GM18502 (cell line): ENCODE measurements at regions not wholly inside any gene's neighbourhood (a gene's known extent, or its start where the extent isn't known, plus 50 kb on each side); places are given as distances from the start of the nearest gene placed in this dataset.
"Not testable (repeated sequence)": the region's sequence is repeated elsewhere in the genome, so short reads cannot be mapped to it uniquely, and the experiment has no call there.

Experiments used
- ATAC-seq: cut with Tn5 transposase; IDR thresholded peaks from one replicate; pipeline ENCODE4 v1.9.1; 2021; ENCODE audit warnings: mild to moderate bottlenecking; ENCODE audit not compliant: unreplicated experiment, poor library complexity

DNA sequence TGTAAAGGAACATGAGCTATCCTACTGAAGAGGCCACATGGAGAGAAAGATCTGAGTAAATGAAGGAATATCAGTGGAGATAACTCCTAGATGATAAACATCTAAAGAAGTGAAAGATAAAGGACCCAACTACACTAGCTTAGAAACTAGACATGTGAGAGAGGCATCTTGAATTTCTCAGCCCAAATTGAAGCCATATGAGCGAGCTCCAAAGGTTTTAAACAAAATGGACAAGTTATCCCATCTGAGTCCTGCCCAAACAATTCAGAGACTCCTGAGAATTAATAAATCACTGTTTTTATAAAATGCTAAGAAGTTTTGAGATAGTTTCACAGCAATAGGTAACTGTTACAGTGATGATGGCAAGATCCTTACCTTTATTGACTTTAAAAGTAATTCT, 438.9 kb downstream of the NAV3 start:
- no peak for ATAC-seq

DNA sequence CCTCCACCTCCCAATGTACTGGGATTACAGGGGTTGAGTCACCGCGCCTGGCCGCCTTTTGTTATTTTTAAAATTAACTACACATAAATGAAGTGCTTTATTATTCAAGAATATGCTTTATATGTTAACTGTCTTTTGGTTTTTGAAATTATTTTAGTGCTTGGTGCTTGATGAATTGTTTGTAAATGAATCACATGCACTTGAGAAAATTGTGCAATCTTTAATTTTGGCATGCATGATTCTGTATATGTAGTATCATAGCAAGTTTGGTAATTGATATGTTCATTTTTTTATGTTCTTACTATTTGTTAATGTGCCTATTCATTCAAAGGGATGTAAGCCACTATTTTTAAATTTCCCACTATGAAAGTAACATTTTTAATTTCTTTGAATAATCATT, 440.9 kb downstream of the NAV3 start:
- no peak for ATAC-seq

DNA sequence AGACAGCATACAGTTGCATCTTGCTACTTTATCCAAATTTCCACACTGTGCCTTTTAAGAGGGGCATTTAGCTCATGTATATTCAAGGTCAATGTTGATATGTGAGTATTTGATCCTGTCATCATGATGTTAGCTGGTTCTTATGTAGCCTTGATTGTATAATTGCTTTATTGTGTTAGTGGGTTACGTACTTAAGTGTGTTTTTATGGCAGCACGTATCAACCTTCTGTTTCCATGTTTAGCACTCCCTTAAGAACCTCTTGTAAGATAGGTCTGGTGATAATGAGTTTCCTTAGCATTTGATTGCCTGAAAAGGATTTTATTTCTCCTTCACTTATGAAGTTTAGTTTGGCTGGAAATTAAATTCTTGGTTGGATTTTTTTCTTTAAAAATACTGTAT, 445.2 kb downstream of the NAV3 start:
- ATAC-seq, result no peak

DNA sequence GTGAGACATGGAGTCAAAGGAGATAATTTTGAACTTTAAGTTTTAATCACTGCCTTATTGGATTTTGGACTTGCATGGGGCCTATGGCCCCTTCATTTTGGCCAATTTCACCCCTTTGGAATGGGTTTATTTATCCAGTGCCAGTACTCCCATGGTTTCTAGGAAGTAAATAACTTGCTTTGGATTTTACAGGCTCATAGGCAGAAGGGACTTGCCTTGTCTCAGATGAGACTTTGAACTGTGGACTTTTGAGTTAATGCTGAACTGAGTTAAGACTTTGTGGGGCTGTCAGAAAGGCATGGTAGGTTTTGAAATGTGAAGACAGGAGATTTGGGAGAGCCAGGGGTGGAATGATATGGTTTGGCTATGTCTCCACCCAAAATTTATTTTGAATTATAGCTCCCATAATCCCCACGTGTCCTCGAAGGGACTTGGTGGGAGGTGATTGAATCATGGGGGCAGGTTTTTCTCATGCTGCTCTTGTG, 448.1 kb downstream of the NAV3 start:
- ATAC-seq, result no peak

DNA sequence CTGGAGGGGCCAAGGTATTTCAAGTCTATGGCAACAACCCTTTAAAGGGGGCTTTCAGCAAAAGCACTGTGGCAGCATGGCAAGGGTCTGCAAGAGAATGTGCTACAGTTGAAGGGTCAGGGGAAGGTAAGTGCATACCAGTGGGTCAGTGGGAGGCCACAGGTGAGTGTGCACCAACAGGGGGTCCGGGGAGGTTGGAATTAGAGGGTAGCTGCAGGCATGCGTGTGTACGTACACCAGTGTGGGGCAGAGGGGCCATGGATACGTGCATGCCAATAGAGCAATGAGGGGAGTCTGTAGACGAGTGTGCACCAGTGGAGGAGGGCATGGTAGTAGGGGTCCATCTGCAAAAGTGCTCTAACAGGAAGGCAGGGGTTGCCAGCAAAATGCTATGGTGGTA, 448.9 kb downstream of the NAV3 start:
- no peak for ATAC-seq

DNA sequence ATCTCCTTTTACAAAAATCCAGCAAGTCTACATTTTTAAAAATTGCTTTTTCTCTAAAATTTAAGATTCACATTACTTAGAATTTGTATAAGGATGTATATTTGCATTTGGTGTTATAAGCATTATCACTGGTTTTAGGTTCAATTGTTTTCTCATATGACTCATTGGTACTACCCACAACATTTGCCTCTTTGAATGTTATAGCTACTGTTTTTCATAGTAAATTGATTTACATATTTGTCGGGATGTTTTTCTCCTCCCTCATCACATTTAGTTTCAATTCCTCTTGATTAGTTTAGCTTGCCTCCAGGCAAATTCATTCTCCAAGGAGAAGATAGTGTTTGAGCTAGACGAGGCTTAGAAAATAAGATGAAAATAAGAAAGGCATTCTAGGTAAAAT, 450.4 kb downstream of the NAV3 start:
- peak; percentile 55 for ATAC-seq

DNA sequence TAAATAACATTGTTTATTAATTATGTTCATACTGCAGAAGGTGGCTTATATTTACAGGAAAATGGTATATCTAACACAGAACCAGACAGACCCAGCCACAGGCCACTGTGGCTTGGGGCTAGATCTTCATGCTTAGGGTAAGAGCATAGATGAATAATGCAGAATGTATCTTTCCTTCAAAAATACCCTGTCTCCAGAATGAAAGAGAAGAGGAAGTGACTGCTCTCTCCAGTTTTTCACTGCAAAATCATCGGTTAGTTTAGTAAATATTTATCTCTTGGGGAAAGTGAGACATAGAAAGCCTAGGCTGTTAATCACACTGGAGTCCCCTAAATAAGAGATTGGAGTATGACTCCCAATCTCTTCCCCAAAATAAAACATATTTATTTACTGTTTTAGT, 453.7 kb downstream of the NAV3 start:
- ATAC-seq, result no peak

DNA sequence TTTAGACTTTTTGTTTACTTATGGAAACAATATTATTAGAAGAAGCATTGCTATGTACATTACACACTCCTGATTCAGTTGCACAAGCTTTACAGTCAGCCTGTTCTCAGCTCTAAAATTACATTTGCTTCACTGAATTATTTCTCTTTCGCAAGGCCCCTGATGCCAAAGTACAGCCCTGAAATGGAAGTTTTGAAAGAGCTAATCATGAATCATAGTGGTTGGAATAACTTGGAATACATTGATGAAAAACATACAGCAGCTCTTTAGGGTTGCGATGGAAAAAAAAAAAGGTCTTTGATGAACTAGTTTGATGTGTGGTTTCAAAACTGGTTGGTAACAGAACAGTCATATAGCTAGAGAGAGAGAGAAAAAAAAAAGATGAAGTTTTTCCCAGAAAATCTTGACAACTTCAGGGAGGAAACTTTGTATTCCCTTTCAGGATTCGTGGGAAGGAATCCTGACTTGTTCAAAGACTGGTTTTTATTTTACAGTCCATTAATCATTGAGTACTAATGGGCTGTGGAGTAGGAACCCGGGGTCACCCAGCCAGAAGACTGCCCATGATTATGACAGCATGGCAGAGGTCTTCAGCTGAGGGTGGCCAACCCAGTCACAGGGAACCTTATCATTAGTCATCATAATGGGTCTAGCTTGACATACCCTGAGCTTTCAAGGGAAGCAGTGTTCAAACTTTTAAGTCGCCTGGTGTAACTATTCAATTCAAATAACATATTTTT, 460.1 kb downstream of the NAV3 start:
- no peak for ATAC-seq

DNA sequence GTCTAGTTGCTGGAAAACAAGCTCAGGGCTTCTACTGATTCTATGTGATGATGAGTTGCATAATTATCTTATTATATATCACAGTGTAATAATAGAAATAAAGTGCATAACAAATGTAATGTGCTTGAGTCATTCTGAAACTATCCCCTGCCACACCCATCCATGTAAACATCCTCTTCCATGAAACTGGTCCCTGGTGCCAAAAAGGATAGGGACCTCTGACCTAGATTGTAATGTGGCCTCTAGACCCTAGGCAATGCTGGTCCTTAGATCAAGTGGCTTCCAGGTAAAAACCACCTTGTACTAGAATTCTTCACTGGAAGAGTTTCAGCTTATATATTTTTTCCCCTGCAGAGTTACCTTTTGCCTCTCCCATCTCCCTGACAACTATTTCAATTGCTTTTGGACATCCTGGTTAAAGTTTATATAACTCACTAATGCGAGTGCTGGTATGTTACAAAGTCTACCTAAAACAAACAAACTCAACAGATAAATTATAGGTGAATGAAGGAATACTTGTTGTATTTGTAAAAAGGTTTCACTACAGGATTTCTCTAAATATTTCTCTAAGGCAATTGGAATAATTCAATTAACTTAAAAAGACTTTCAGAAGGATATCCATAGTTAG, 462.5 kb downstream of the NAV3 start:
- no peak for ATAC-seq

DNA sequence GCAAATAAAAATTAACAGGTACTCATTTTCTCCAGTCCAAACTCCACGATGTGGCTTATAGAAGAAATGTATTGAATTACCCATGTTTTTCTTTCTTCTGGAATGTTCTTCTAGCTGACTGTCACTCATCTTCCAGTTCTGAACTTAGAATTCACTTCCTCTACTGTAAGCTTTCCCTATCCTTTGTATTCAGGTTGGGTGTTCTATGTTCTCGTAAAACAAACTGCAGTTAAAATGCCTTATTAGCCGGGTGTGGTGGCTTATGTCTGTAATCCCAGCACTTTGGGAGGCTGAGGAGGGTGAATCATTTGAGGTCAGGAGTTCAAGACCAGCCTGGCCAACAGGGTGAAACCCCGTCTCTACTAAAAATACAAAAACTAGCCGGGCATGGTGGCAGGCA, 470.6 kb downstream of the NAV3 start:
- not testable (repeated sequence) for ATAC-seq

DNA sequence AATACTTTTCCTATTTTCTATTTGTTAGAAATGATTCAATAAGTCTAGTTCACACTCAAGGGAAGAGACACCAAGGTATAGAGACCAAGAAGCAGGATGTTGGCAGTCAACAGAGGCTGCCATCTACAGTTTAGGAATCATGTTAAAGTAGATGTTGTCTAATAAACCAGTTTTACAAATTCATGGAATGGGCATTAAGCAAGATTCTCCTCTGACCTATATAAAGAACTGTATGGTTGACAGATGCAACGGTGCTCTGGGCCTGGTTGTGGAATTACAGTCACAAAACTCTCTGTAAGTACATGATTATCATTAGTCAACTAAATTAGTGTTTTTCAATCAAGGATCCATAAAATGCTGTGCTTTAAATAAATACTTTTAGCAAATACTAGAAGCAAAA, 475.1 kb downstream of the NAV3 start:
- no peak for ATAC-seq

DNA sequence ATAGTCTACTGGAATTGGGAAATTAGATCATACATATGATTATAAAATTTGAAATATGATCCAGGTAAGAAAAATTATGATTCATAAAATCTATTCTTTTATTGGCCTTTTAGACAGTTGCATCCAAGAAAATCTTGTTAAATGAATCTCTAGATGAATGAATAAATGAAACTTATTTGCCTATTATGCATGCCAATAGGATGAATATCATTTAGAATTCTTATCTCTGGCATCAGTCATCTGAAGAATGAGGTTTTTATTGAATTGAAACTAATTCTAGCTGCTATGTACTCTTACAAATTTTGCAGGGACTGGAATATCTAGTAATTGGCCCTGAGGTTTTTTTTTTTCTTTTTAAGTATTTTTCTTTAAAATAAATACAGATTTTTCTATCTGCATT, 475.5 kb downstream of the NAV3 start:
- no peak for ATAC-seq

DNA sequence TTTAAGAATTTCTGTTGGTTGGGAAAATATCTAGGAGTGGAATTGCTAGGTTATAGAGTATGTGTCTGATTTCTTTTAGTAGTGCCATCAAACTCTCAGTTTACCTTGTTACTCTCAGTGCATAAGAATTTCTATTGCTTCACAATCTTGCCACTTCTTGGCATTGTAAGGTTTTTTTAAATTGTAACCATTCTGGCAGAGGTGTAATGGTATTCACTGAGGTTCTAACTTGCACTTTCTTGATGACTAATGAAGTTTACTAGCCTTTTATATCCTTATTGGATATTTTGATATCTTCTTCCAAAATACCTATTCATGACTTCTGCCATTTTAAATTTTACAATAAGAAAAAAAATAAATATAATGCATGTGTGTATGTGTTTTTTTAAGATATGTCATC, 478.0 kb downstream of the NAV3 start:
- no peak for ATAC-seq

DNA sequence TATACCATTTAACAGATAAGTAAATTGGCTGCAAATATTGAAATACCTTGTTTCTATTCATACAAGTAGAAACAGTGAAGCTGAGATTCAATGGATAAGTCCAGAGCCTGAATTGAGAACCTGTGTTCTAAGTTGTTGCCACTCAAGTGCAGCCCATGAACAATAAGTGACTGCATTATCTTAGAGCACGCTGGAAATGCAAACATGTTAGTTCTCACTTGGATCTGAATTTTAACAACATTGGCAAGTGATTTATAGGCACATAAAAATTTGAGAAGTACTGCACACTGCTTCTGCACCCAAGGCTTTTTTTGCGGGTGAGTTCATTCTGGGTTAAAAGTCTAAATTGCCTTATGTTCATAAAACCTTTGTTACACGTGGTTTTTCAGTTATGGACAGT, 484.3 kb downstream of the NAV3 start:
- ATAC-seq, result no peak

DNA sequence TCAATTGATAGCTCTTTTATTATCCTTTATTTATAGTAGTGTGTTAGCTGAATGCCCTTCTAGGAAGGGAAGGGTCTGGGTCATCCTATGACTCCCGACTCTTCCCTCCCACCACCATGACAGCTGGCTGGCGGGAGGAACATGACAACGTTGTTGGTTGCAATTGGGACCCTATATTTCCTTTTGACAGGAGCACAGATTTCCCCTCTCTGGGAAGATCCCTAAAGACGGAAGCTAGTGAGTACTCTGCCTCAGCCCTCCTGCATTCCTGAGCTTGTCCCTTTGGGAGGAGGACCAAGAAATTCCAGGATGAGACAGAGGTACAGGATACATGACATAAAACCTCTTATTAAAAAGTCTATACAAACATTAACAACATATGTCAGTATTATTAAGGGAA, 485.4 kb downstream of the NAV3 start:
- no peak for ATAC-seq

DNA sequence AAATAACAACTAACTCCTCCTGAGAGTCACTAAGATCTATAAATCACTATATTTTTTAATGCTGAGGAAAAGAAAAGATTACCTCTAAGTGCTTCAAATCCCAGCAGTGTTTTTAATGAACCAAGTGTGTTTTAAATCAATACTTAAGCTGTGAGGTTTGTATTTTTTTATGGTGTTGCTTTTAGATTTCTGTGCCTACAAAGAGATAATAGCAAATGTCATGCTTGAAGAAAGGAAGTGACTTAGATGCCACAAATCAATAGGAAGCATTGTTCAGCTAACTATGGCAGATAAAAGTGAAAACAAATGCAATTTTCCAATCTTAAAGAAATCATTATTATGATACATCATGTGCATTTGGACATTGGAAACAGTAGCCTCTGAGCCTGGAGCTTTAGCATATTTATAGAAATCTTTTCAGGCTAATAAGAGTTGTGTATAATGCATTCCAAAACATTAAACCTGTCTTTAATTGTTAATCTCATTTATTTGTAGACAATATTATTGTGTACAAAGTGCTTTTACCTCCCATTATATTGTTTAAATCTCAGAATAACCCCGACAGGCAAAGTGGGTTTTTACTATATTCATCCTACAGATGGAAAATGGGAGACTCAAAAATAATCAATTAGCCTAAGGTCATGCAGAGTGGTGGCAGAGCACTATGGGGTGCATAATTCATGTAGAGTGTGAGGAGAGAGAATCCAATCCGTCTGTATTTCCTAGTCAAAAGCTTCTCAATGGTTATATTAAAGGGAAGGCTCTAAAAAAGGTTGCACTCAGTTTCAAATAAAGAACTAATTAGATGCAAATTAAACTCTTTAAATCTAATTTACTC, 486.2 kb downstream of the NAV3 start:
- no peak for ATAC-seq

DNA sequence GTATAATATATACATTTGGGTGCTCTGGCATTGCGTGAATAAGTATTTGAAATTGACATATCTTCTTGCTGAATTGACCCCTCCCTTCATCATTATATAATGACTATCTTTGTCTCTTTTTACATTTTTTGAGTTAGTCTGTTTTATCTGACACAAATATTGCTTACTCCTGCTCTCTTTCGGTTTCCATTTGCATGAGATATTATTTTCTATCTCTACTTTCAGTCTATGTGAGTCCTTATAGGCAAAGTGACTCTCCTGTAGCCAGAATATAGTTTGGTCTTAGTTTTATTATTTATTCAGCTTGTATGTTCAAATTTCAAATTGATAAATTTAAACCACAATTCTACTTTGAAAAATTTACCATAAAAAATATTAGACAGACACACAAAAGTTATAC, 491.0 kb downstream of the NAV3 start:
- ATAC-seq, result no peak

DNA sequence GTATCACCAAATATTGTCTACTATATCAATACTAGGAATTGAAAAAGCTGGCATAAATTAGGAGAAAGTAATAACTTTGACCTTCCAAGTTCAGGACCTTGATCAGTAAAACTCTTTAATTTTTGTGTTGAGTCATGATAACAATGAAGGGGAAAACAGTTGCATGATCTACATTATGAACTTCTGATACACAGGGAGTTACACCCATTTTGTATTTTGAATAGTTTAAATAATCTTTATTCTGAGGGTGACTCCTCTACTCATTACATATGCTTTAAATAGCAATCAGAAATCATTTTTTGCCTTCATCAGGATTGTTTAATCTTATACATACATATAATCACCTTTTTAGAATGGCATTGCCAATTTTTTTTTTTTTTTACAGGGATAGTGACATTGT, 492.5 kb downstream of the NAV3 start:
- no peak for ATAC-seq

DNA sequence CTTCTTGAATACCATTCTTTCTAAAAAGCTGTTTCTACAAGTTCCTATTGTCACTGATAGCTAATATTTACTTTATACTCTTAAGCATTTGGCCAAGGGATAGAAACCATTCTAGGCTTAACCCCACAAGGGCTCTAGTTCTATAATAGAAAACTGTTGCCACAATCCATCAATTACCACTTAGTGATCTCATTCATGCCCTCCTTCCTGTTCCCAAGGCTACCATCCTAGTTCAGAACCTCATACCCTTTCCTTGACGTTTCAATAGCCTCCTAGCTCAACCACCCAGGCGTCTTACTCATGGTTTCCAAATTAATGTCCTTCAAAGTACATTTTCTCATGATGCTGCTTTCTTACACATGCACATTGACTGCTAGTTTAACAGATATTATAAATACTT, 493.5 kb downstream of the NAV3 start:
- ATAC-seq, result no peak

DNA sequence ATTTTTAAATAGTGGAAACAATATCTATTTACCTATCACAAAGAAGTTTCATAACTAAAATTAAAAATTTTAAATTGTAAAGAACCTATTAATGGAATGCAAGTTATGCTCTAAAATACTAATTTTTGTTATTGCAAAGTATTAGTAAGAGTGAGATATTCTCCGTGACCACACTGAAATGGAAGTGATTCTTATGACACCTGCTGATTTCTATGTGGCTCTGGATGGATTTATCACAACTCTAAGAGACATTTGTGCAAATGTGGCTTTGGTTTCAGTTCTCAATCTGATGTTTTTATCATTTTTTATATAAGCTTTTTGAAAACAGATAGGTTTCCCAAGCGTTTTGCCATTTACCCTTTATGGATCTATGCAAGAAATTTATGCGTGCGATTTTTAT, 497.8 kb downstream of the NAV3 start:
- ATAC-seq, result peak; percentile 89

DNA sequence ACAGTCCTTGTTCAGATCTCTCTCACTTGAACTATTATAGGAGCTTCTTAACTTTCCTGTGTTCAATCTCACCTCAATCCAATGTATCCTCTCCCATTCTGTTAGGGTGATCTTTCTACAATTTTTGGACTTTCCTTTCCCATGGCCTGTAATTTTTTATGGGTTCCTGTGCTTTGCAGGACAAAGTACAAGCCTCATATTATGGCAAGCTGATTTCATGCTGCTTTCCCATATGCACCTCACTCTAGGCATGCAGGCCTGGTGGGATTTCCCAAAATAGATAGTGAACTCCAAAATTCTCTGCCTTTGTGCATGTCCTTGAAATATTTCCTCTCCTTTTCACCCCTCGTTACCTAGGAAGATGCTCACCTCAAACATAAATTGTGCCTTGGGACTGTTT, 499.4 kb downstream of the NAV3 start:
- ATAC-seq, result no peak
